K562 (cell line): ENCODE measurements at regions not wholly inside any gene's neighbourhood (a gene's known extent, or its start where the extent isn't known, plus 50 kb on each side); places are given as distances from the start of the nearest gene placed in this dataset.

ENCODE experiments used
- FOXK2 ChIP-seq, 2 experiments: fragments of 450-650 bp; IDR thresholded peaks in 1 of 2; conservative IDR thresholded peaks in 1 of 2; 2 replicates each; pipeline ENCODE4 v1.6.1; 2016; ENCODE audit warnings: low read depth in 2 of 2, mild to moderate bottlenecking in 1 of 2
- FOXP1 ChIP-seq: sonication (generic); formaldehyde crosslinking; IDR thresholded peaks from 2 replicates; pipeline ENCODE4 v1.8.0; 2022; ENCODE audit warnings: mild to moderate bottlenecking, missing genetic modification reagents
- HDAC1 ChIP-seq, 2 experiments: fragments of 450-650 bp; IDR thresholded peaks; 2 replicates each; pipeline ENCODE4 v1.6.1; 2016 to 2017; ENCODE audit warnings: inconsistent platforms in 1 of 2, mild to moderate bottlenecking in 1 of 2, moderate library complexity in 1 of 2
- HDAC3 ChIP-seq: fragments of 450-650 bp; IDR thresholded peaks from 2 replicates; pipeline ENCODE4 v1.6.1; 2018; ENCODE audit warnings: borderline replicate concordance, mild to moderate bottlenecking, moderate library complexity; ENCODE audit not compliant: partially characterized antibody
- KHSRP ChIP-seq: fragments of 450-650 bp; IDR thresholded peaks from 2 replicates; pipeline ENCODE4 v1.6.1; 2017
- ZC3H11A ChIP-seq: IDR thresholded peaks from 2 replicates; pipeline ENCODE4 v1.6.1; 2012; ENCODE audit warnings: low read depth, low read length, improper control_type of control experiment
- TF ChIP-seq, protein P1 (sequence below): fragments of 450-650 bp; formaldehyde crosslinking; IDR thresholded peaks from 2 replicates; pipeline ENCODE4 v1.4.0; 2022; ENCODE audit warnings: missing genetic modification characterization
- TF ChIP-seq, protein P2 (sequence below): fragments of 250-450 bp; sonication (Bioruptor Pico); IDR thresholded peaks from 2 replicates; pipeline ENCODE4 v1.5.0; 2022; ENCODE audit warnings: mild to moderate bottlenecking
- TF ChIP-seq, protein P3 (sequence below): sonication (generic); formaldehyde crosslinking; IDR thresholded peaks from 2 replicates; pipeline ENCODE4 v1.8.1; 2022; ENCODE audit warnings: missing genetic modification reagents

DNA sequence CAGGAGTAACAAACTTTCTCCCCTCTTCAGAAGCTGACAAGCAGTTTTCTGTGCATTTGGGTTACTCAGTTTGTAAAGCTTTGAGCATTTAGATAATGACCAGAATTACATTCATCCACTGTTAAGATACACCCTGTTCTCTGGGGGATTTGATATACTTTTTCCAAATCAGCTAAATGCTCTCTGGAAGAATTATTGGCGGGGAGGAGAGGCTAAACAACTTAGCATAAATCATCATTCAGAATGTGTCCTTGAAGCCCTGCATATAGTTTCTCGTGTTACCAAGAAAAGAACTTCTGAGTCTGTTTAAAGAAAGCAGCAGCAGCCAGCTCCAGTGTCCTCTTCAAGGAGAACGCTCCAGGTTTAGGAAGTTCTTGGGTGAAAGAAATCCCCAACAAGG, 54.9 kb upstream of the LDLRAD3 start (continued):
- TF ChIP-seq, protein P1, sequence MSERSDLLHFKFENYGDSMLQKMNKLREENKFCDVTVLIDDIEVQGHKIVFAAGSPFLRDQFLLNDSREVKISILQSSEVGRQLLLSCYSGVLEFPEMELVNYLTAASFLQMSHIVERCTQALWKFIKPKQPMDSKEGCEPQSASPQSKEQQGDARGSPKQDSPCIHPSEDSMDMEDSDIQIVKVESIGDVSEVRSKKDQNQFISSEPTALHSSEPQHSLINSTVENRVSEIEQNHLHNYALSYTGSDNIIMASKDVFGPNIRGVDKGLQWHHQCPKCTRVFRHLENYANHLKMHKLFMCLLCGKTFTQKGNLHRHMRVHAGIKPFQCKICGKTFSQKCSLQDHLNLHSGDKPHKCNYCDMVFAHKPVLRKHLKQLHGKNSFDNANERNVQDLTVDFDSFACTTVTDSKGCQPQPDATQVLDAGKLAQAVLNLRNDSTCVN (CRISPR knock-in tag): no peak
- TF ChIP-seq HDAC1 (IDR thresholded peaks at IDR 0.05): no peak
- TF ChIP-seq KHSRP: no peak
- TF ChIP-seq FOXK2 (conservative IDR thresholded peaks at IDR 0.05 in 1 of 2, IDR thresholded peaks at IDR 0.05 in 1 of 2; ENCODE audit: low read depth in 2 of 2): no peak
- TF ChIP-seq, protein P2, sequence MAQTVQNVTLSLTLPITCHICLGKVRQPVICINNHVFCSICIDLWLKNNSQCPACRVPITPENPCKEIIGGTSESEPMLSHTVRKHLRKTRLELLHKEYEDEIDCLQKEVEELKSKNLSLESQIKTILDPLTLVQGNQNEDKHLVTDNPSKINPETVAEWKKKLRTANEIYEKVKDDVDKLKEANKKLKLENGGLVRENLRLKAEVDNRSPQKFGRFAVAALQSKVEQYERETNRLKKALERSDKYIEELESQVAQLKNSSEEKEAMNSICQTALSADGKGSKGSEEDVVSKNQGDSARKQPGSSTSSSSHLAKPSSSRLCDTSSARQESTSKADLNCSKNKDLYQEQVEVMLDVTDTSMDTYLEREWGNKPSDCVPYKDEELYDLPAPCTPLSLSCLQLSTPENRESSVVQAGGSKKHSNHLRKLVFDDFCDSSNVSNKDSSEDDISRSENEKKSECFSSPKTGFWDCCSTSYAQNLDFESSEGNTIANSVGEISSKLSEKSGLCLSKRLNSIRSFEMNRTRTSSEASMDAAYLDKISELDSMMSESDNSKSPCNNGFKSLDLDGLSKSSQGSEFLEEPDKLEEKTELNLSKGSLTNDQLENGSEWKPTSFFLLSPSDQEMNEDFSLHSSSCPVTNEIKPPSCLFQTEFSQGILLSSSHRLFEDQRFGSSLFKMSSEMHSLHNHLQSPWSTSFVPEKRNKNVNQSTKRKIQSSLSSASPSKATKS: no peak
- TF ChIP-seq, protein P3, sequence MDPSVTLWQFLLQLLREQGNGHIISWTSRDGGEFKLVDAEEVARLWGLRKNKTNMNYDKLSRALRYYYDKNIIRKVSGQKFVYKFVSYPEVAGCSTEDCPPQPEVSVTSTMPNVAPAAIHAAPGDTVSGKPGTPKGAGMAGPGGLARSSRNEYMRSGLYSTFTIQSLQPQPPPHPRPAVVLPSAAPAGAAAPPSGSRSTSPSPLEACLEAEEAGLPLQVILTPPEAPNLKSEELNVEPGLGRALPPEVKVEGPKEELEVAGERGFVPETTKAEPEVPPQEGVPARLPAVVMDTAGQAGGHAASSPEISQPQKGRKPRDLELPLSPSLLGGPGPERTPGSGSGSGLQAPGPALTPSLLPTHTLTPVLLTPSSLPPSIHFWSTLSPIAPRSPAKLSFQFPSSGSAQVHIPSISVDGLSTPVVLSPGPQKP (CRISPR knock-in tag): no peak
- no peak for TF ChIP-seq FOXP1
- TF ChIP-seq HDAC3: no peak
- TF ChIP-seq ZC3H11A: no peak
